ENCODE measurements at regions not wholly inside any gene's neighbourhood (a gene's known extent, or its start where the extent isn't known, plus 50 kb on each side); places are given as distances from the start of the nearest gene placed in this dataset.

DNA sequence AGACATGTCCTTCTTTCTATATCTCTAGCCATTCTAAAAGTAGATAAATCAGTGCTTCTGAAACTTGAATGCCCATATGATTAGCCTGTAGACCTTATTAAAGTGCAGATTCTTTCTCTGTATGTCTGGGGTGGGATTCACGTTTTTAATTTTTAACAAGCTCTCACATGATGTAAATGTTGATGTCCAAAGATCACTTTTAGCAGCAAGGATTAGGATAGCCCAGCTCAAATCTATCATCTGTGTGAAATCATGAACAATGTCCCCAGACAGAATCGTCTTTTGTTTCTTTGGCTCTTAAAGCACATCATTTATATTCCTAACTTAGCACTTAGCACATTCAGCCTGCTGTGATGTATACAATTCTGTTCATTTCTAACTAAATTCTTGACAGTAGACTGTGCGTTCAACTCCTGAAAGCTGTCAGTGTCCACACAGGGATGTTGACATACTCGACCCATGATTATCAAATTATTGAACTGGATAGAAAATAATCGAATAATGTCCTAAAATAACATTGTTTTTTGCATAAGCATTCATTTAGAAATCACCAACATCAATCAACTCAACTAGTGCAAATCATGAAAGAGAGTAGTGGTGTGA is 102.1 kb upstream of the MLIP start:
- TF ChIP-seq POLR2AphosphoS5 (IDR thresholded peaks at IDR 0.05; ENCODE audit: low read depth, low read length) (no peak), POLR2A (IDR thresholded peaks at IDR 0.05; ENCODE audit: low read depth, low read length) (no peak)

All from GM12892 (cell line).